ENCODE measurements at regions not wholly inside any gene's neighbourhood (a gene's known extent, or its start where the extent isn't known, plus 50 kb on each side); places are given as distances from the start of the nearest gene placed in this dataset.
A peak's percentile ranks its signal among the peaks of the same experiment; 100 is the strongest.
"Not testable (repeated sequence)": the region's sequence is repeated elsewhere in the genome, so short reads cannot be mapped to it uniquely, and the experiment has no call there.

DNA sequence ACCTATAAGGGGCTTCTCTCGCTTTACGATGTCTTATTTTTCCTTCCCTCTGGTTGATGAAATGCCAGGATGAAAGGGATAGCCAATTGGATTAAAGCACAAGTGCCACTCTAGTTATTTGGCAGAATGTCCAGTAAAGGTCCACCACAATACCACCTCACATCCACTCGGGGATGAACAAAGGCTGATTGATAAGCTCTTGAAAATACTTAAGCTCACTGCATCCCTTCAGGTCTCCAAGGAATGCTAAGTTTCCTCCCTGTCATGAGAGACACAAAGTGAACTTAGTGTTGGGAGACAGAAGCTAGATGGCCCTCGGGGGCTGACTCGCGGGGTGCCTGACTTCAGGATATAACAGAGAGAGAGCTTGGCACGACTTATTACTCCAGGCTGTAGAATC lies 185.9 kb upstream of the ZNF644 start:
- DNase-seq (ENCODE audit: low spot score) = not testable (repeated sequence)

DNA sequence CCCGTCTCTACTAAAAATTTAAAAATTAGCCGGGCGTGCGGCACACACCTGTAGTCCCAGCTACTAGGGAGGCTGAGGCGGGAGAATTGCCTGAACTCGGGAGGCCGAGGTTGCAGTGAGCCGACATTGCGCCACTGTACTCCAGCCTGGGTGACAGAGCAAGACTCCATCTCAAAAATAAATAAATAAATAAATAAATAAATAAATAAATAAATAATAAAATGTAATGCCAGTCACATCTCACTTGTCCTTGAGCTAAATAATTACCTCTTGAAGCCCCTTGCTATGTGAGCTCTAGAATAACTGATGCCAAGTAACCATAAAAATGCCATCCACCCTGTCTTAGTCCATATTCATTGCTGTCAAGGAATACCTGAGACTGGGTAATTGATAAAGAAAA lies 182.3 kb upstream of the ZNF644 start:
- not testable (repeated sequence) for DNase-seq (ENCODE audit: low spot score)

DNA sequence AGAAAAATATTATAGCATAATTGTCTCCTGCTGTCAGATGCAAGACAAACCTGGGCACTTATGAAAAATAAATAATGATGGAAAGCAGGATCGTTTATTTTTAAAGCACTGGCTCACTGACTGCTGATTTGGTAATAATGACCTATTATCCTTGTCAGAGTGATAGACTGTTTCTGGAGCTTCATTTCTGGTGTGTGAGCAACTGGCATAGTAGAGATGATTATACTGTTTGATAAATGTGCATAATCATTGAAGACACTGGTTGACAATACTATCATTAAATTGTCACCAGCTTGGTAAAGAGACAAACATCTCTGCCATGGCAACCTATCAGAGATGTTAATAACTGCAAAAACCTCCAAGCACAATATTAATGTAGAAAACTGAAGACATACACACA lies 179.9 kb upstream of the ZNF644 start:
- DNase-seq (ENCODE audit: low spot score) = no peak

DNA sequence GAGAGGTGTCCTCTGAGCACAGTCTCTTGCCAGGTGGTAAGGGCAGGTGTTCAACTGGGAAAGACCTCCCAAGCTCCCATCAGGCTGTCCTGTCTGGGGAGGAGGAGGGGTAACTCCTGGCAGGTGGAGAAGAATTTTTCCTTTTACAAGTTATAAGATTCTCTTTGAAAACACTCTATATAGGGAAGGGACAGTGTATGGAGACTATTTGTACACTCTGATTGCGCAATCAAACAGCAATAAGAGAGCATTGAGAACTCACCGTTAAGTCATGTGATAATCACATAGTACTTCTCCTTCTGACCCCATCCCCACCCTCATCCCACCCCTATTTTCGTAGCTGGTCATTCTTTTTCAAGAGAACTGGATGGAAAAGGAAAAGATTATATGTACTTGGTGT lies 179.3 kb upstream of the ZNF644 start:
- DNase-seq (ENCODE audit: low spot score) = no peak

DNA sequence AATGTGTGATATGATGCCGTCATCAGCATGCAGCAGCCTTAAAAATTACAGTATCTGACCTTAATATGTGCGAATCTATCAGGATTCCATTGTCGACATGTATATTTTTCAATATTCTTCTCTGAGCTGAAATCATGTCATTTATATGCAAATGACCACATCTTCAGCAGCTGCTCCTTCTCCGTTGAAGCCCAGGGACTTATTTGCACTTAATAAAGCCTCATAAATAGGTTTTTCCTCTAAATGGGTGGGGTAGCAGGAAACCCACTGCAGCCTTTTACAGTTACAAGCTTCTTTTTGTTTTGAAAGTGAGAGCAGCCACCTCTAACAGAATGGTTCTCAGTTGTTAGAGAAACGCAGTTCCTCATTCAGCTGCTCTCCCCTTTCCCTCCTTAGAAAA lies 178.8 kb upstream of the ZNF644 start:
- DNase-seq (ENCODE audit: low spot score) = no peak

DNA sequence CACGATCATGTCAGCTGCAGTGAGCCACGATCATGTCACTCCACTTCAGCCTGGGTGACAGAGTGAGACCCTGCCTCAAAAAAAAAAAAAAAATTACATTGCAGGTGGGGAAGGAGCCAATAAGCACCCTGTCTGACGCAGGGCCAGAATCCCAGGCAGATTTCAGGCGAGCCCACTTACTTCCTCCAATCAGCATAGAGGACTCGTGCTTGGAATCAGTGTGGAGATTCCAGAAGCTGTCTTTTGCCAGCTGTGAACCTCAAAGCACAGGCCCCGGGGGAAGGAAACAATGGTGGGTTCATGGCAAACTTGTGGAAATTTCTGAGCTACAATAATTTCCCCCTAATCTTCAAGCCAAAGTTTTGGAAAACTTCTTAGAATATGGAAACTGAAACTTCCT lies 178.2 kb upstream of the ZNF644 start:
- DNase-seq (ENCODE audit: low spot score) = no peak

DNA sequence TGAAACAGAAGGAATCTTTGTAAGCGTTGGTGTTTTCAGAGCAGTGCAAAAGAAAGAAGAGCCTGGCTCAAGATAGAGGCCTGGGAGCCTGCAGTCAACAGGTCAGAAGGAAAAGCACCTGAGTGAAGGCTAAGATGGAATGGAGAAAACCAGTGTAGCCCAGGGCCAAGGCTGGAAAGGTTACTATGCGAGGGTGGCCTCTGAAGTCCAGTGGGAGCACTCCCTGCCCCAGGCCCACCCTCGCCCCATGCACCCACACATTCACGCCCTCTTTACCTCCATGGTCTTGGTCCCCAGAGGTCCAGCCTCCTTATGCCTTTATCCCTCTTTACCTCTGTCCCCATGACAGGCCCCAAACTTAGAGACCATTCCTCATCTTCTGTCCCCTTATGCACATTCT lies 169.2 kb upstream of the ZNF644 start:
- no peak for DNase-seq (ENCODE audit: low spot score)

DNA sequence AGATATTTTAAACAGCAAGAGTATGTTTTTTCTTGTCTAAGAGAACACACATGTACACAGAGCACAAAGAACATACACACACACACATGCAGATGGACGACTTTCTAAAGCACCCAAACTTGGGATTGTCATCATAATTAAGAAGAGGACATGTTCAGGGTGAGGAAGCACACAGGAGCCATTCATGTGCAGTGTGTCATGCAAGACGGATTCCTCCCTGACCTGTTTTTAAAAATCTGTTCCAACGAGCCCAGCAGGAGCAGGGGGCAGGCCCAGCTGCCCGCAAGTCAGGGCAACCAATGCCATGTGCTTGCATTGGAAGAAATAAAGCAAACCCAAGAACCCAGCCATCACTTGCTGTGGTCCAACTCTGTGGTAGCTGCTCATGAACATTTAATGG lies 167.3 kb upstream of the ZNF644 start:
- no peak for DNase-seq (ENCODE audit: low spot score)

DNA sequence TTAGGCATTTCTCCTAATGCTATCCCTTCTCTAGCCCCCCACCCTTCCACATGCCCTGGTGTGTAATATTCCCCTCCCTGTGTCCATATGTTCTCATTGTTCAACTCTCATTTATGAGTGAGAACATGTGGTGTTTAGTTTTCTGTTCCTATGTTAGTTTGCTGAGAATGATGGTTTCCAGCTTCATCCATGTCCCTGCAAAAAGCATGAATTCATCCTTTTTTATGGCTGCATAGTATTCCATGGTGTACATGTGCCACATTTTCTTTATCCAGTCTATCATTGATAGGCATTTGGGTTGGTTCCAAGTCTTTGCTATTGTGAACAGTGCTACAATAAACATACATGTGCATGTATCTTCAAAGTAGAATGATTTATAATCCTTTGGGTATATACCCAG lies 161.0 kb upstream of the ZNF644 start:
- DNase-seq (ENCODE audit: low spot score) = not testable (repeated sequence)

DNA sequence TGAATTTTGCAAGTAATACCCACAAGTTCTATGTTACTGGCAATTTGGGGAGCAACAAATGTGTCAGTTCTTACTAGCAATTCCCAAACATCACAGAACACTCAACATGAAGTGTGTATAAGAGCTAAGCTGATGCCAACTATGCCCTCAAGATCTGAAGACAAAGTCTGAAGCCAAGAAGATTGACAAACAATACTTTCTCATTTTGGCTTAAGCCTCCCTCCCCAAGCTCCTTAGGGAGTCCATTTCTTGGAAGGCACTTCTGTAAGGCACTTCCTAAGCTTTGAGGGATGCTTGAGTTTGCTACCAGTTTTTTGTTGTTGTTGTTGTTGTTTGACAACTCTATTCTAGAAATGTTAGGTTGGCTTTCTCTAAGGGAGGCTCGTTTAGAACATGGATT lies 154.4 kb upstream of the ZNF644 start:
- DNase-seq (ENCODE audit: low spot score) = no peak

DNA sequence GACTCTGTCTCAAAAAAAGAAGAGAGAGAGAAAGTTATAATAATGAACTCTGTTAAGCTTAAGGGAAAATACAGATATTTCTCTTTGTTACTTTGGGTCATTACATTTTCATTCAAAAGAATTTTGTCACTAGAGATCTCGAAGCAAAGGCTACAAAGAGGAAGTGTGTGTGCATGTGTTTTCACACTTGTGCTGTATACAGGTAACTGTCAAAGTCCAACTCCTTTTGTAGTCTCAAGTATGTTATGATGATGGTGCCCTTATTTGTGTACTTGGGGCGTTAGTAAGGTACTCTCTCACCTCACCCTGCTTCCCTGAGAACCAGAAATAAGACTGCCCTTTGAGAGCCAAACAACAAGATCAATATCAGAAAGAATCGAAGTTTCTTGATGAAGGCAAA lies 152.9 kb upstream of the ZNF644 start:
- DNase-seq (ENCODE audit: low spot score) = no peak

DNA sequence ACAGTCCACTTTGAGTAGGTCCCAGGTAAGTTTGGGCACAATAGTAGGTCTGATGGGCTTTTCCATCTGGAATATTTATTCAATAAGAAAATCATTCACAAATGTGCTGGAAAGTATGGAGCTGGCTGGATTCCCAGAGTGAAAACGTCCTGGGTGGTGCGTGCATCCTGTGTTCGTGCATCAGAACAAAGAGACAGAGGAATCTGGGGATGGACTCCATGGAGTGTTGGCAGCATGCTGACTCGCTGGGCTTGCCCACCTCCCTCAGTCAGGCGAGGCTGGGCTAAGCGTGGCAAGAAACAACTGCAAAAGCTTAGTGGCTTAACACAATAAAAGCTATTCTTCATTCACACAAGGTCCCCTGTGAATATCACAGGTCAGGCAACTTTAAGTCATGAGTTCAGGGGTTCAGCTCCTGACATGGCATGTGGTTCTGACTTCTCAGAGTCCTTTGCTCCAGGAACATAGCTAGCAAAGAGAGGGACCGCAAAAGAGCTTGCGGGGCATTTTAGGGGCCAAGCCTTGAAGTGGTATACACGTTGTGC lies 151.6 kb upstream of the ZNF644 start:
- DNase-seq (ENCODE audit: low spot score) = no peak

DNA sequence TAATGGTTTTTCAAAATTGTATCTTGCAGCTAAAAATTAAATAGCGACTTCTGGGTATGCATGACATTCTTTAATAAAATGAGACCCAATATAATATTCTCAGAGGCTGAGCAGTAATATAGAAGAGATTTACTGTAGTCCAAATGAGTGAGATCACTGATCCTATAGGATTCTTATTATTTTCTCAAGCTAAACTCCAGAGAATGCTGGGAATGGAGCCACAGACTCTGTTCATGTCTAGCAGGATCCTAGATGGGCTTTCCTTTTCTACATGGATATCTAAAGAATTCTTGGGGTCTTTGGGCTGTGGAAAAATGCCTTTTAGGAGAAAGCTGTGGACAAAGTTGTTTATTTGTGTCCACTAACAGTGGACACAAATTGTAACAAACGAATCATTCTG lies 150.7 kb upstream of the ZNF644 start:
- no peak for DNase-seq (ENCODE audit: low spot score)

DNA sequence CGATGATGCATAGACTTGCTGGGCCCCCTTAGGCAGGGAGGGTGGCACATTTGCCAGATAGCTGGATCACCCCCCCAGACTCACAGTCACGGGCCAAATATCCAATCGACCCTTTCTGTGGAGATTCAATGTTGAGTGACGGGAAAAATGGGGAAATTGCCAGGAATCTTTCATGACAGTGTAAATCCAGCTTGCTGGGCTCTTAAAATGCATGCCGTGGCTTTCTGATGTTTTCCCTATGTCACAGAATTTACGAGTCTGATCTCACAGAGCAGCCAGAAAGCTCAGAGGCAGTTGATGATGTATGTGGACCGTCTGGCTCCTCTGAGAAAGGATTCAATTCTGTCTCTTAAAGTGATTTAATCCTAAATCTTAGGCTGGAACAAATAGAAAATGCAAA lies 150.1 kb upstream of the ZNF644 start:
- DNase-seq (ENCODE audit: low spot score) = no peak

DNA sequence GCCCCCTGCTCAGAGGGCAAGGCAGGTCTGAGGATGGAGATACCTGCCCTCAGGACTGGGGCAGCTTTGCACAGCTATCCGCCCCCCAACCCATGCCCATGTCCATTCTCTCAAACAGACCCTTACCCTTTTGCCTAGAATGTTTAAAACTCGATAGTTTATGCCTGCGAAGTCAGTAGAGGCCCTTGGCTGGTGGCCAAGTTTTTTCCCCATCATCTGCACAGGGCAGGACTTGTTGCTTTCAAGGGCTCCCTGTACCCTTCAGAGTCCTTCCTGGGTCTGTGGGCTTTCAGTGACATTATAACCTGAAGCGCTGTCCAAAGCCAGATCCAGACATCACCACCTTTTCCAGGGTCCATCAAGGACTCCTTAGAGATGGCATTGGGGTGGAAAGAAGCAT lies 148.7 kb upstream of the ZNF644 start:
- DNase-seq (ENCODE audit: low spot score) = no peak

DNA sequence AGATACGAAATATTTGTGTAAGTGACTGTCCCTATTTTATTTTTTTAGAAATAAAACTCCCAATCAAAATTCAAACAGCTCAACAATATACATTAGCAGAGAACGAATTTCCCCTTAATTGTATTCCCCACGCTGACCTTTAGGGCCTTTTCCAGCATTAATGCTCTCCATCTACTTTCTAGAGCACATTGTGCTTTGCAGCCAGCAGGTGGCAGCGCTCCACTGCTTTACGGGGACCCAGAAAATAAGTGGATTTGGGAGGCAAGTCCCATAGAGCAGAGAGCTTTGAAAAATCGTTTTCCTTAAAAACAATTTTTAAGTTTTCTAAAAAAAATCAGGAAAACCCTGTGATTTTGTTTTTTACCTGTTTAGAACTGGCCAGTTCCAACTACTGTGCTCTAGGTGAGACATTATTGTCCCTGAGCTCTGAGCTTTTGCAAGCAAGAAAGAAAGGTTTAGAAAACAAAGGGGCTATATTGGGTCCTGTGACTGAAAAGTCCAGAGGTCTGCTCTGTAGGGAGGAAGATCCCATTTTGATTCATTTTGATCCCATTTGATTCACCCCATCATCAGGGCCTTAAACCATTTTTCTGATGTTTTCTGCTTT lies 144.4 kb upstream of the ZNF644 start:
- peak; percentile 18 for DNase-seq (ENCODE audit: low spot score)

DNA sequence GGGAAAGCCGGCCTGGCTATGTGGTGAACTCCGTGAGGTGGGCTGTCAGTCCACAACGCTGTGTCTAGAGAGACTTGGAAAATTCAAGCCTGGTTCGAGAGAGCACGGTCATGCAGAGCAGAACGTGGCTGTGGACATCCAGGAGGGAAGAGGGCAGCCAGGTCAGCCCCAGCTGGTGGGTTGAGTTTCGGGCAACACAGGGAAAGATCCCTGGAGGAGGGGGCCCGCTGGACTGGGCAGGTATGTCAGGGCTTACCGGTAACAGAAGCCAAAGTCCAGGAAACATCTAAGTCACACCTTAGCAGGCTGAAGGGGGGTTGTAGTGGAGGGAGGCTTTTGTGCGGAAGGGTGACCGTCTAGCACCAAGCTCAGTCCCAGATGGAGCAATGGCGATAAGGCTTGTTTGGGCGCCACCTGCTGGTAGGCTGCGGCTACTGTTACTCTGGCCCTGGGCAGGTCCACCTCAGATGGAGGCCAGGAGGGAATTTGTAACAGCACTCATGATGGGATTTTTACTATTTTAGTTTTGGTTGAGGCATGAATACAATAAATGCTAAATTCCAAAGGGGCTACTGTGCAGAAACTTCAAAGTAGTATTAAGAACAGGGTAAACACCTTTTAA lies 143.3 kb upstream of the ZNF644 start:
- DNase-seq (ENCODE audit: low spot score) = peak; percentile 41

DNA sequence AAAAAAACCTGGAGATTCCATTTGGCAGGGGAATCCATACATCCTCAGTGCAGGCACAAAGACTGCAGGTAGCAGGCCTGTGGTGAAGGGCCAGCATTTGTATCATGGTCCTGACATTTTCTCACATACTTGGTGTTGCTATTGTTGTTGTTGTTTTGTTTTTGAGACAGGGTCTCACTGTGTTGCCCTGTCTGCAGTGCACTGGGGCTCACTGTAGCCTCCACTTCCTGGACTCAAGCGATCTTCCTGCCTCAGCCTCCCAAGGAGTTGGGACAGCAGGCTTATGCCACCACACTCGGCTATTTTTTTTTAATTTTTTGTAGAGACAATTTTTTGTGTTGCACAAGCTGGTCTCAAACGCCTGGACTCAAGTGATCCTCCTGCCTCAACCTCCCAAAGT lies 140.8 kb upstream of the ZNF644 start:
- no peak for DNase-seq (ENCODE audit: low spot score)

DNA sequence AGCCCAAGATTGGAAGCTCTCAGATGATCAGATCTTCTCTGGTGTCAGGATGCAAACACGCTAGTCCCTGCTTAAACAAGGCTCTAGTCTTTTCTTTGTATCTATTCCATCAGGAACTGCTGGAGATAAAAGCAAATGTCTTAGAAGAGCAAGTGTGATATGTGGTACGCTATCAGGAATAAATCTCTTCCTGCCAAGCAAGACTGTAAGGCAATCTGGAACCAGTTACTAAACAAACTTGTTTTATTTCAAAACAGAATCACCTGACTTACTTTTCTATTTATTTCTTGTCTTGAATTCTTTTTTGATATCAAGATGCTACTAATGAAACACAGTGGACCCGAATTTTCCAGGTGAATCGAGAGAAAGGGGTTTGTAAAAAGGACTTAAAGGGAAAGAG lies 139.9 kb upstream of the ZNF644 start:
- no peak for DNase-seq (ENCODE audit: low spot score)

DNA sequence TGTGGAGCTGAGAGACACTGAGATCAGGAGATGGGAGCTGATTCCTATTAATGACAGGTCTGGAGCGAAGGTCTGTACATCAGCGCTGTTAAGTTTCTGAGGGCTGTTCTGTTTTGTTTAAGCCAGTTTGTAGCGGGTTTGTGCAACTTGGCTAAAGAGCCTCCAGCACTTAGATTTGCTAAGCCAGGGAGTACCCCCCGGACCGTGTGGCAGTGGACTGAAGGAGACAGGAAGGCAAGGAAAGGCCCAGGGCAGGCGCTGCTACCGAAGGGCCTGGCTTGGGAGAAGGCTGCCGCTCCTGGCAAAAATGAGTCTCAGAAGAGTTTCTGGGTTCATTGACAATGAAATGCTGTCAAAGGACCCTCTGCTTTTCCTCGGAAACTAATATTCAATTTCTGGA lies 139.3 kb upstream of the ZNF644 start:
- no peak for DNase-seq (ENCODE audit: low spot score)

DNA sequence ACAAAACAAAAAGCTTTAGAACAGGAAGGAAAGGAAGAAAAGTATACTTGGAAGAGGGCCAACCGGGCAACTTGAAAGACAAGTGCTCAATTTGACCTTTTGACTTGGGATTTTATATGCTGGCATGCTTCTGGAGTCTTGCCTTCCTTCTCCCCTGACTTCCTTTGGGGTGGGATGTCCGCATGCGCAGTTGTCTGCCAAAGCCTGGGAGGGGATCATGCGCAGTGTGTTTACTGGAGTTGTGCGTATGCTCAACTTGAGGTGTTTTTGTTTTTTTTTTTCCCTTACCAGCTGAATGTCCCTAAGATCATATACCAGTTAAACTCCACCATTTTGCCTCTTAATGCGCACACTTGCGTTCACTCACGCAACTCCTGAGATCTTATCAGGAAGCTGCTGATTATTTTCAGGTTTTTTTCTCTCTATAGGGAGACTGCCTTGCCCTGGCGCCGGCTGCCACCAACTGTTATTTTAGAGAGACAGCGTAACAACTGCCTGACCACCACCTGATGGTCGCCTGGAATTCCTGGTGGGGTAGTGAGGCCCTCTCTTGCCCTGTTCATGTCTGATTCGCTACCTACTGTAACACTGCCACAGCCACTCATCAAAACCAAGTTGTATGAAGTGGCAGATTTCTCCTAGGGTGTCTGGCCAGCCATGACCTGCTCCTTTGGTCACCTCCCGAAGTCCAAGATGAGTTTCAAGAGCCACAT lies 138.7 kb upstream of the ZNF644 start:
- no peak for DNase-seq (ENCODE audit: low spot score)

DNA sequence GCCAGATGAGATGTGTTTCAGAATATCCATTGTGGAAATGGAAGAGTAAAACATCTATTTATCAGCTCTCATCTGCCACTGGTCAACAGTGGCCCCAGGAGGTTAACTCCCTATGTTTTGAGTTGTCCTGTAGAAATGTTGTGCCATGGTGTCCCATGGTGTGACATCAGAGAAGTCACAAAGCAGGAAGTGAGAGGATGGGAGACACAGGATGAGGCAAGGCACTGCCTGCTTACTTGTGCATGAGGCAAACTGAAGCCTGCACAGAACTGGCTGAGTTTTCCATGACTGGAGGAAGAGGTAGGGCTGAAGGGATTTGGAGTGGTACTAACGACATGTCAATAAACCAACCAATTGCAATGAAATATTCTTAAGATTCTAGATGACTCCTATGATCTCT lies 131.5 kb upstream of the ZNF644 start:
- no peak for DNase-seq (ENCODE audit: low spot score)

DNA sequence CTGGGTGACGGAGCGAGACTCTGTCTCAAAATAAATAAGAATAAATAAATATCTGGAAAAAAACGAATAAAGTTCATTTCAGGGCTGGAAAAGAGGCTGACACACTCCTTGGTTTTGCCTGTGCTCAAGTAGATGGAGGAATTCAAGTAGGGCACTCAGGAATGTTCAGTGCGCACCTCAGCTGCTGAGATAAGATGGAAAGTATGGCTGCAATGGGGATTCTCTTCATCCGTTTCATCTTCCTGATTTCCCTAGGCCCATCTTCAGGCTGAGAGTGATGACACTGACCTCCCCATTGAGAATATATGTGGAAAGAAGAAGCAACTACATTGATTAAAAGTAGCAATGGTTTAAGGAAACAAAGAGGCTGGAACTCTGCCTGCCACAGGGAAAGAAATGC lies 130.5 kb upstream of the ZNF644 start:
- no peak for DNase-seq (ENCODE audit: low spot score)

DNA sequence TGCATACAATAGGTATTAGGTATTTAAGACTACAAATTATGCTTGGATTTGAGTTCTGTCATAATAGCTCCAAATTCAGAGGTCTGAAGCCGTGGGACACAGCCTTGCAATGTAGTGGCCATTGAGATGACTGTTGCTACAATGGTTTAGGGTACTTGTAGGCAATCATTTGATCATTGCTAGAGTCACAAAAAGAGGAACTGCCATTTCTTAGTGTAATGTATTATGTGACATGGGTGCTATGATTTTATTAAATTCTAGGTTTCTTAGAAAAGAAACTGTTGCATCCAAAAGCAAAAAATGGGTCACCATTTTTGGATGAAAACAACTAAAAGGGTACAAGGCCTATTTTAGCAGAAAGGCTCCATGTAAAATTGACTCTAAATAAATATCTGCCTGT lies 129.9 kb upstream of the ZNF644 start:
- no peak for DNase-seq (ENCODE audit: low spot score)

All from CD4-positive, alpha-beta T cell treated with Interleukin-6 at 100 ng/mL for 8 hours (primary cell).